Left kidney (tissue), 1 donor: ENCODE measurements at regions not wholly inside any gene's neighbourhood (a gene's known extent, or its start where the extent isn't known, plus 50 kb on each side); places are given as distances from the start of the nearest gene placed in this dataset.
A peak's percentile ranks its signal among the peaks of the same experiment; 100 is the strongest.
"Not testable (repeated sequence)": the region's sequence is repeated elsewhere in the genome, so short reads cannot be mapped to it uniquely, and the experiment has no call there.

Source experiments
- DNase-seq: peaks from one replicate; pipeline ENCODE4 v3.0.0-alpha.2; 2013

DNA sequence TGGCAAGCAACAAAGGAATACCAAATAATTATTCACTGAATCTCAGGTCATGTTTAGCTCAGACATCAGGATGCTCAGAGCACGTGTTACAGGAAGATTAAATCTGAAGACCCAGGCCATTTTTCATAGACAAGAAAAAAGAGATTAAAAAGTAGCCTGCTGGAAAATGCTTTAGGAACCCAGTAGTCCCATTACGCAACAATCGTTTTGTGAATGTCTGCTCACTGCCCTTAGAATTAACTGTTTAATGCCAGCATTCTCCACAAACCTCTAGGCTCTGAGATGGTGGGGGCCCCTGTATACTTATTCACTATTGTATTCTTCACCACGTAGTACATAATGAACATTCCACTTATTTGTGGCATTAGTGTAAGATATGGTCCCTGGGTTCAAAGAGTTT, 154.6 kb upstream of the NYAP2 start:
- DNase-seq: no peak

DNA sequence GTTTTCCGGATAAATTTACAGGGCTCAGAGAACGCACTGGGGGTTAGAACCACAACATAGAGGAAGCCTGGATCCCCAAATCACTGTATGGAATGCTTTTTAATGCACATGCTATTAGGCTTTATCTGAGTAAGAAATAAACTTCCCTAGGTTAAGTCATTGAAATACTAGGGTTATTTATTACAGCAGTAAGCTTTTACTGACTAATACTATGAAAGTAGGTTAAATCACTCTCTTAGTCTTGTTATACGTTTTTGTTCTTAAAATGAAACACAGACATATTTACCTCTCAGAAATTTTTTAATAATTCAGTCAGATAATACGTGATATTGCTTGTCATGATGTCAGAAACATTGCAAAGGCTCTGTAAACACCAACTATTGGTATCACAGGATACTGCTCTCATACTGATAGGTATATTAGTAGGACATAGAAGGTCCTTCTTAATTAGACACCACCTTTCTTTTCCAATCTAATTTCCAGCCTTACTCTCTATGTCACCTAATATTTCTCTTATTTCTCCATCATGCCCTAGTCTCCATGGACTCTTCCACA, 162.7 kb upstream of the NYAP2 start:
- no peak for DNase-seq

DNA sequence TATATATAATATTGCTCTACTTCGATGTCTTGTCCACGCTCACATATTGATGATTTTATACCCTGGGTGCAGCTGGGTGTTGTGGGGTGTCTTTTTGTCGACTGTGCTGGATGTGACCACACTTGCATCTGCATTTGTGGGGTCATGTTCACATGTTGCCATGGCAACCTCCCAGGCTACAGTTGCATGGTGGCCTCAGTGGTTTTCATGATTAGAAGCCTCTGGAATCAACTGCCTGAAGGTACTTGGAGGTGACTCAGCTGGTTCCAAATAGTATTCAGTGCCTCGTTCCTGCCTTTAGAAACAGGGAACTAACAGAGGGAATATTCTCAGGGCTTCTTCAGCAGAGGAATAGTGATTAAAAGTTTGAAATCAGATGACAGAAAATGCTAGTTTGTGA, 166.3 kb upstream of the NYAP2 start:
- DNase-seq: no peak

DNA sequence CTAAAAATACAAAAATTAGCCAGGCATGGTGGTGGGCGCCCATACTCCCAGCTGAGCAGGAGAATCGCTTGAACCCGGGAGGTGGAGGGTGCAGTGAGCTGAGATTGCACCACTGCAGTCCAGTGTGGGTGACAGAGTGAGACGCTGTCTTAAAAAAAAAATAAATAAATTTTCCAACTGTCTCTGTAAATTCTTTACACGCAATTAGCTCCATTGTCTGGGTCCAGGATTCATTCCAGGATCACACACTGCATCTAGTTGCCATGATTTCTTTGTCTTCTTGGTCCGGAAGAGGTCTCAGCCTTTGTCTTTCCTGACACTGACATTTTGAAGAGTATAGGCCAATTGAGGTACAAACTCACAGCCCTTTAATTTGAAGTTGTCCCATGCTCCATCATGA, 167.6 kb upstream of the NYAP2 start:
- DNase-seq: no peak

DNA sequence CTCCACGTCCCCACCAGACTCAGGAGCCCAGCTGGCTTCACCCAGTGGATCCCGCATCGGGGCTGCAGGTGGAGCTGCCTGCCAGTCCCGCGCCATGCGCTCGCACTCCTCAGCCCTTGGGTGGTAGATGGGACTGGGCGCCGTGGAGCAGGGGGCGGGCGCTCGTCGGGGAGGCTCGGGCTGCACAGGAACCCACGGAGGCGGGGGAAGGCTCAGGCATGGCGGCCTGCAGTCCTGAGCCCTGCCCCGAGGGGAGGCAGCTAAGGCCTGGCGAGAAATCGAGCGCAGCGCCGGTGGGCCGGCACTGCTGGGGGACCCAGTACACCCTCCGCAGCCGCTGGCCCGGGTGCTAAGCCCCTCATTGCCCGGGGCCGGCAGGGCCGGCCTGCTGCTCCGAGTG, 170.2 kb upstream of the NYAP2 start:
- DNase-seq: not testable (repeated sequence)

DNA sequence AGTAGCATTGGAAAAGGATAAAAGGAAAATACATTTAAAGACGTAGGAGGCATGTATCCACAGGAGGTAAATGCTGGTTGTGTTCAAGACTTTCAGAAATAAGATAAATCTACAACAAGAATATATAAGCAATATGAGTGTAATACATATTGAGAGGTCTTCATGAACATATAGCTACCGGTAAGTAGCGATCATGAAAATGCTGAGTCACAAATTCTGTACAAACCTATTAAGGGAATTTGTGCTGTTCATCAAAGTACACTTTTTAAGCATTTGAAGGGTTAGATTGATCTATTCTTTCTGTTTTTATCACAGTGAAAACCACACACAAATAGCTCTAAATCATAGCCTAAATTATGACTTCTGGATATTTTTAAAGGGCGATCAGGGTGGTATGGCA, 173.1 kb upstream of the NYAP2 start:
- no peak for DNase-seq

DNA sequence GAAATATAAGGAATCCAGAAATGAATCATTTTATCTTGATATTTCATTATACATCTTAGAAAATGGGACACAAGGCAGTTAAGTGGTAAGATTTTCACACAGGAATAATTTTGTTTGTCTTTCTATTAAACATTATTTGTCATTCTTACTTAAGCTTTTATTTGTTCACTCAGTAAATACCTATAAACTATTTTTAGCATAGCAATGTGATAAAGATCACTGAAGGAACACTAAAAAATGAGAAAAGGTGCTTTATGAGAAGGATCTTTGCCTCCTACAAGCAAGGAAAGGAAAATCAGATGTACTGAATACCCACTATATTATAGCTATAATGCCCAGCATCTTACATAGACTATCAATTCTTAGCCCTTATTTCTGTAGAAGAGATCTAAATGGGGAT, 176.2 kb upstream of the NYAP2 start:
- no peak for DNase-seq

DNA sequence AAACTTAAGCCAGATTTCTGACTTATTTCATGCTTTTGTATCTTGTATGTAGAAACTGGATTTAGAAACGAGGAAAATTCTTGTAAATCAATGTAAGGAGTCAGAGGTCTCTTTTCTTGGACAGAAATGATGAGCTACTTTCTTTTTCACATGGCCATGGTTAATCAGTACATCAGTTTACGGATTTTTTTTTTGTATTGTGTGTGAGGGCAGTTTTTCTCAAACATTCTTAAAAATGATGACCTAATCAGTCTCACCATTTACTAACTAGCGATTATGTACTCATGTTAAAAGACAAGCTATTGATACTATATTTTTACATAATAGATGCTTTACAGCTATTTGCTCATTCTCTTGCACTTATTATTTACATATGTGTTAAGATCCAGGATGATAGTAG, 165.2 kb upstream of the DOCK10 start:
- no peak for DNase-seq

DNA sequence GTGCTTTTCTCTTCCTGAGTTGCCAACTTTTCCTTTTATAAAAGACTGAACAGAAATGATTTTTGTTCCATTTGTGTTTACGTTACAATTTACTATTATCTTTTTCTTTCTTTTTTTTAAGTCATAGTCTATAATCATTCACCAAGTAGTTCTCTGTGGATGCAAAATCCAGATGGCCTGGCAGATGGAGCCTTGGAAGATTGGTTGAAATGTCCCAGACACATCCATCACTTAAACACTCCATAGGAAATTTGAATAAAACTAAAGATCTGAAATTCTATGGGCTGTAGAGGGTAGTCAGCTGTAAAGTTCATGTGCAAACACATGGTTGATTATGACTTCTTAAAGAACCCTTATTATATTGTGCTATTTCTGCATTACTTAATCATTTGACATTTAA, 164.8 kb upstream of the DOCK10 start:
- DNase-seq: no peak

DNA sequence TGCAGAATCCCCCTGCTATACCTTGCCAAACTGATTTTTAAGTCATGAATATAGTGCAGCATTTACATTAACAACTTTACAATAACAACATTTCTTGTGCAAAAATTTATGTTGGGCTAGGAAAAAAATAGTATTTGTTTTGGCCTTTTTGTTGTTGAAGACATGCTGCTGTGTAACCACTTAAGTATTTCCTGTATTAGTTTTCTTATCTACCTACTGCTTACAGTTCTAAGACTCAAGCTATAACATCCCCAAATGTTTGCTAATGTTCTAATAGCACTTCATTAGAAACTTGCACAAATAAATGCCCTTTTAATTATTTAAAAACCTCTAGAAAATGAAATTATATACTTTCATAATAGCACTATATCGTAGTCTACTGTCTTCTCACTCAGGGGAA, 154.3 kb upstream of the DOCK10 start:
- DNase-seq: no peak

DNA sequence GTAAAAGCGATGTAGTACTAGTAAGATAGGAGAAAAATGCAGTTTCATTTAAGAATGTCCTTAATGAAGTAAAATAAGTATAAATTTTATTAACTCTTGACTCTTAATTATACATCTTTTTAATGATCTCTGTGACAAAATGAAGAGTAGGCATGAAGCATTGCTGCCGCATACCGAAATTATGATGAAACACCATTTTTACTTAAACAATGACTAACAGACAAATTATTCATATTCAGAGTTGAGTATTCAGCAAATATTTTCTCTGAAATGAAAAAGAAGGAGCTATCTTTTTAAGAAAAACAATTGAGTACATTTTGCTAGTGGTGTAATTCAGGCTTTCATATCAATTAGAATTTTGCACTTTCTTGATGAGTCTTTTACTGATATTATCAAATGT, 150.6 kb upstream of the DOCK10 start:
- no peak for DNase-seq

DNA sequence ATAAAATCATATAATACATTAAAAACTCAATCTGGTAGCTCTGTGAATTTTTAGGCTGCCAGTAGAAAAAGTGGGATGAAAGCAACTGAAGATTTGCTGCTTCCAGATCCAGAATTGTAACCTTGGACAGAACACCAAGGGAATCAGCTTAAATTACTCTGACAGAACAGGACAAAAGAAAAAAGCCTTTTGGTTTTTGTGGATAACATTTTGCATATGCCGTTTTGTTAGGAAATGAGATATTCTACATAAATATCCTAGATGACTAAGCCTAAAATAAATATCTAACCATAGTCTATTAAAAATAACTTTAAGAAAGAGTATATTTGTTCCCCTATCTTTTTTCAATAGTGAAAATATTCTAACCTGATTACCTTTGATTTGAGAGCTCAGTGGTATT, 148.7 kb upstream of the DOCK10 start:
- no peak for DNase-seq

DNA sequence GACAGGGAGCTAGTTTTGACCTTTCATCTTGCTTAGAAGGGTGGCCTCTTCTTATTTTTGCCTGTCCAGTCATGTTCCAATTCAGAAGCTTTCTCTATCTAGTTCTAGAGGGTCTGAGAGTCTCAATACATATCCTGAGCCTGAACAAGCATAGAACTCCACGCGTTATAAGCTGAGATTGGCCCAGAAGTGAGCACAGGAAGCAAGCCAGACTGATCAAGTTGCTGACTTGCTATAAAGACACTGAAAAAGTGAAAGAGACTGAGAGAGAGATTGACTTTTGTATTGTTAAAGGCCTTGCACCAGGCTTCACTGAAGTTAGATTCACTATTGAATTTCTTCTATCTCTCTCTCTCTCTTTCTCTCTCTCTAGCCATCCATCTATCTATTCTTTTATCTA, 142.7 kb upstream of the DOCK10 start:
- DNase-seq: no peak

DNA sequence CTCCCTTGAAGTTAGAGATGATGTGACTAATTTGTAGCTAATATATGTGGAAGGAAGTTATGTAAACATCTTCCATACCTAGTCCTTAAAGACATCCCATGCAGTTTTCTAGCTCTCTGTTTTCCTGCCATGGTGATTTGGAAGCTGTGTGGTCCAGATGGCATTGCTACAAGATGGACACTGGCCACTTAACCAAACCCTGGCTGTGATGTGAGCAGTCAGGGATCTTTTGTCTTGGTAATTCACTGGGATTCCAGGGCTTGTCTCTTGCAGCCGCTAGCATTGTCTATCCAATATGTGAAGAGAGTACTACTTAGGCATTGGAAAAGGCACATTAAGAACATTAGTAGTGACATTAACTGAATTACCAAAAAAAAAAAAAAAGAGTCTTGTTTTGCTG, 139.9 kb upstream of the DOCK10 start:
- no peak for DNase-seq

DNA sequence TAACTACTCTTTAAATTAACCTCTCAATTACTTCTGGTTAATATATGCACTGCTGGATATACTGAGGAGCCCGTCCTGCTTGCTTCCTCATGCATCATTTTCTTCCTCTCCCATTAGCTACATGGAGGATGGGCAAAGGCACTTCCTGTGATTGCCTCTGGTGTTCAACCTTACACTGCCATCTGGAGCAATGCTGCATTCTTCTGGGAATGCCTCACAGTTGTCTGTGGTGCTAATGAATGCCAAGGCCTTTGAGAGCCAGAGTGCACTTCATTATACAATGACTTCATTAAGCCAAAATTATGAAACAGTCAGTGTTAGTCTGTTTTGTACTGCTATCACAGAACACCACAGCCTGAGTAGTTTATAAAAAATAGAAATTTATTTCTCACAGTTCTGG, 134.8 kb upstream of the DOCK10 start:
- no peak for DNase-seq

DNA sequence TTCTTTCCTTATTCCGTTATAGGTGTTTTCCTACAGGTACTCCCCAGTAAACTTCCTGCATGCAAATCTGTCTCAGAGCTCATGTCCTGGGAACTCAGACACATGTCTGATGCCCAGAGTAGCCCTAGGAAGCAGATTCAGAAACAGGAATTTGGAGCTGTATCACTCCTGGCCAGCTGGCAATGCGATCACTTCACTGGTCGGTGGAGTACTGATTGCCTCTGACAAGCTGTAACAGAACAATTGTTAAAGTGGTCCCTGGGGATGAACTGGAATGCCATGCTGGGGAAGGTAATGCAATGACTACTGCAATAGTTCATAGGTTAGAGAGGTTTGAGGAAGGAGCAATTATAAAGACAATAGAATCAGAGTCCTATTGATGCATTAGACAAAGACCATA, 131.6 kb upstream of the DOCK10 start:
- no peak for DNase-seq

DNA sequence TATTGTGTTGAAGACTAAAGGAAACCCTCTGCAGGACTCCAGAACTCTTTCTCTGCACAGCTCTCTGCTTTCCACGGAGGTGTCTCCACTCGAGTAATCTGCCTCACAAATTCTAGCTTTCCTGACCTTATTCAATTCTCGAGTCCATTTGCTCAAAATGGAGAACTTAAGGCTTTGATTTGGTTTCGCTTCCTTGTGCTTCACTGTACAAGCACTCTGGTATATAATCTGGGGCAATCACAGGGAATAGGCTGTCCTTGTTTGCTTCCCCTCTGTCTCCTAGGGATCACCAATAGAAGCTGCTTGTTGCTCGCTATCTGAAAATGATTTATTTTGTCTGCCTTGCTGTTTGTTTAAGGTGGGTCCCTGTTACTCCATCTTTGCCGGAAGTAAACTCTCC, 129.1 kb upstream of the DOCK10 start:
- DNase-seq: no peak

DNA sequence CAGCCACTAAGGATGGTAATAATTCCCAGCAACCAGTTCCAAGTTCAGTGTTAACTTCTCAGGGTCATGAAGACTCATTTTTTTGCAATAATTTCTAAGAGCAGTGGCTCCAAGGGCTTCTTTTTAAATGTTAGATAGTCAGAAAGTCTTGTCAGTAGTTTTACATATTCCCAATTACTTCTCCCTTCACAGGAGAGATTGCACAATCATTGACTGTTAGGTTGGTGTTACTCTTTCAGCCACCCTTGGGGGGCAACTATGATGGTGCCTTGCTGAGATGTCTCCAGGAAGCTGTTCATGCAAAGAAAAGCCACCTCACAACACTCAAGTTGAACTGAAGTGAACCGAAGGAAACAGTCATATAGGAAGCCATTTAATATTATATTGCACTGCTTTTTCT, 127.9 kb upstream of the DOCK10 start:
- no peak for DNase-seq

DNA sequence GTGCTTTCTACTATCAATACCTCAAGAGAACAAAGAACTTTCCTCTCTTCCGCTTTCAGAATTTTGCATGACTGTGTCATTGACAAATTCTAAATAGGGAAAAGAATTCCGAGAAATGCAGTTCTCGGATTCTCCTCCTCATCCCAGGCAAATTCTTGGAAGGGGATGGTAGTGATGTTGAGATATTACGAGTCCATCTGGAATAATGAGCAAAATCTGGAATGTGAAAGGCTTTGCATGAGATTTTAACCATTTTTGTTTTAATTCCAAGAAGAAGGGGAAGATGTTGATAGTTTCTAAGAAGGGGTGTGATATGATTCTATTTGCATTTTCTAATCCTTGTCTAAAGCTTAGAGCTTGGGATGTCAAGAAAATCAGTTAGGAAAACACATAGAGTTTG, 127.1 kb upstream of the DOCK10 start:
- DNase-seq: no peak

DNA sequence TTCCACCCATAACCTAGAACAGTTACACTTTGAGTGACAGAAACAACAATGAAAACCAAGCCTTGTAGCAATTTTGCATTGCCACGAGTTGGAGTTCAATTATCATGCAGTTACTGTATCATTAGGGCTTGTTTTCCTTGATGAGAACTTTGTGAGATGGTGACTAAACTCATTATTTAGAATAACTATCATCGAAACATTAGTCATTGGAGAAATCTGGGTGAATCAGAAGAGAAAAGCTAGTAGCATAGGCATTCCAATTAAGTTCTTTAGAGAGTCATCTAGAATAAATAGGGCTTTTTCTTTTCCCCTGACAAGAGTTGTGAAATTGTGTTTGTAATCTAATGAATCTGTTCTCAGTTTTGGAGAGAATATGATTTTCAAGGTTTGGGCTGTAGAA, 122.8 kb upstream of the DOCK10 start:
- no peak for DNase-seq

DNA sequence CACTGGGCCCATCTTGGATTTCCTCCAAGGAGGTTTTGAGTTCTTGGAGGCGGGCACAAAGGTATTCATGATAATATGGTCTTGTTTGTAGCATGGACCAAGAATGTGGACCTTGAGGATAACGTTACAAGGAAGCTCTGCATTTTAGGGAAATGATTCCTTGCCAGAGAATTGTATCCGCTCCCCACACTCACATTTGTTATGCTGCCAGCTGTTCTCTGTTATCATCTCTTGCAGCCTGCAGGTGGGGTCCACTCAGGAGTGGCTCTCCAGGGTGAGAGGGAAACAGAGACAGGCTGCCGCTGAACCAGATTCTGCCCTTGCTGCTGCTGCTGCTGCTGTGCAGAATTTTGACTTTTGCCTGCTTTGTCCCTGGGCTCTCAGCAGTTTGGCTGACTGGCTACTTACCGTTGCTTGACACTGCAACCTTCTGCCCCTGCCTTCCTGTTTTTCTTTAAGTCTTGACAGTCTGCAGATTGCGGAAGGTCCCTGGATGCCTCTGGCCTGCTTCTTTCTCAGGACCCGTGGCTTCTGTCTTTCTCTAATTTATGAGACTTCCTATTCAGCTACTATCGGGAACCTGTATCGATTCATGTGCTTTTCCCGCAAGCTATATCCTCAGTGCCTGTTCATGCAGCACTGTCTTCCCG, 122.3 kb upstream of the DOCK10 start:
- peak; percentile 2 for DNase-seq

DNA sequence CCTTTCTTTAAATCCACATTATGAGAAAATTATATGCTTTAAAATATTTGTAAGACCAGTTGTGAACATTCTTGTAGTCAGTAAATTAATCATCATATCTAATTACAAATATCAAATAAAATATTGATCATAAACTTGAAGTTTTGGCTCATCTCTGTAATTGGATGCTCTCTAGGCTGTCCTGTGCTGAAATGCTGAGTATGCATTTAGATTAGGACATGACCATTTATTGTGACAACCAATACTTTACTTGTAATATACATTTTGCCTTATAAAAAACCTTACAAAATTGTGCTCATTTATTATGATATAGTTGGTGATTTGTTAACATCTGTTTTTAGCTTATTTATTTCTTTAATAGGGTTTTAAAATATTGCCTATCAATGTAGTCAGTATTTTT, 116.1 kb upstream of the DOCK10 start:
- DNase-seq: no peak

DNA sequence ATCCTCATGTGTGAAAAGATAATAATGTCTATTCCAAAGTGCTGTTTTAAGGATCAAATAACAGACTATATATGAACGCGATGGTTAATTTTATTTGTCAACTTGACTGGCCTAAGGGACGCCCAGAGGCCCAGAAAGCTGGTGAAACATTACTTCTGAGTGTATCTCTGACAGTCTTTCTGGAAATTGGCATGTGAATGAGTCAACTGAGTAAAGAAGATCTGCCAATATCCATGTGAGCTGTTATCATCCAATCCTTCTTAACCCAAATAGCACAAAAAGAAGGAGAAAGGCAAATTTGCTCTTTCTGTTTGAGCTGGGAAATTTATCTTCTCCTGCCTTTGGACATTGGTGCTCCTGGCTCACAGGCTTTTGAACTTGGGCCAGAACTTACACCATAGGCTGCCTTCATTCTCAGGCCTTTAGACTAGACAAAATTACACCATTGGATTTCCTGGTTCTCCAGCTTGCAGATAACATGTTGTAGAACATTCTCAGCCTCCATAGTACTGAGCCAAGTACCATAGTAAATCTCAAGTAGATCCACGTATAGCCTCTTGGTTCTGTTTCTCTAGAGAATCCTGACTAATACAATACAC, 114.7 kb upstream of the DOCK10 start:
- DNase-seq: no peak

DNA sequence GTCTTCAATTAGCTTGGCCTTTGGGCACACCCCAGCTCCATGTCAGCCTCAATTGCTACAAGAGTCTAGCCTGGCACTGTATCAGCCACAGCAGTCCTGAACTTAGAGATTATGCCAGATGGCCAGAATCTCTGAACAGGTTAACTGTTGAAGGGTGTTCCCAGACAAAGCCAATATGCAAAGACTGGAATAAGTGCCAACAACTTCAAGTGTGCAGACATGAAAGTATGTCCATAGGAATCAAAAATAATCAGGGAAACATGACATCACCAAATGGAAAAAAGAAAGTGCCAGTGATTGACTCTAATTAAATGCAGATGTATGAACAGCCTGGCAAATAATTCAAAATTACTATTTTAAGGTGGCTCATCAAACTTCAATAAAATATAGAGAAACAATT, 98.5 kb upstream of the DOCK10 start:
- DNase-seq: no peak
